Motor neuron (in vitro differentiated cells): ENCODE measurements at regions not wholly inside any gene's neighbourhood (a gene's known extent, or its start where the extent isn't known, plus 50 kb on each side); places are given as distances from the start of the nearest gene placed in this dataset.
A peak's percentile ranks its signal among the peaks of the same experiment; 100 is the strongest.

Experiments used
- ATAC-seq, 8 experiments: fragments of 200-7000 bp; cut with Tn5 transposase; replicated peaks in 6 of 8; 2 replicates each; pipeline ENCODE4 v1.8.0; 2021; ENCODE audit warnings: mild to moderate bottlenecking in 8 of 8, moderate library complexity in 8 of 8
- H3K27ac ChIP-seq, 2 donors: fragments of 250-450 bp; sonication (Bioruptor Pico); 2 replicates each; pipeline ENCODE4 v1.9.0; 2021; ENCODE audit warnings: antibody characterized with exemption in 2 of 2, mild to moderate bottlenecking in 2 of 2, moderate library complexity in 1 of 2
- H3K4me1 ChIP-seq, 2 donors: fragments of 250-450 bp; sonication (Bioruptor Pico); replicated peaks in 1 of 2; 2 replicates each; pipeline ENCODE4 v1.6.1; 2021; ENCODE audit warnings: antibody characterized with exemption in 2 of 2, mild to moderate bottlenecking in 2 of 2, moderate library complexity in 1 of 2
- H3K4me3 ChIP-seq, 5 donors: fragments of 250-450 bp; sonication (Bioruptor Pico); 2 replicates each; pipeline ENCODE4 v1.9.0; 2021; ENCODE audit warnings: antibody characterized with exemption in 5 of 5, mild to moderate bottlenecking in 5 of 5, moderate library complexity in 4 of 5
- WGBS, 10 experiments: fragments of 450-650 bp; shearing (Covaris generic); methylation state at CpG; one replicate each; pipeline ENCODE4 v1.0.0; 2022; 5-methylcytosine and 5-hydroxymethylcytosine counted together
- in situ Hi-C, 9 experiments: fragments of 400-800 bp; cut with MboI; loops; one replicate each; pipeline ENCODE4 v1.15.0; 2021; ENCODE audit warnings: low sequenced_read_pairs in 9 of 9, low pct_unique_long_range_greater_than_20kb in 2 of 9; ENCODE audit not compliant: unreplicated experiment in 9 of 9

DNA sequence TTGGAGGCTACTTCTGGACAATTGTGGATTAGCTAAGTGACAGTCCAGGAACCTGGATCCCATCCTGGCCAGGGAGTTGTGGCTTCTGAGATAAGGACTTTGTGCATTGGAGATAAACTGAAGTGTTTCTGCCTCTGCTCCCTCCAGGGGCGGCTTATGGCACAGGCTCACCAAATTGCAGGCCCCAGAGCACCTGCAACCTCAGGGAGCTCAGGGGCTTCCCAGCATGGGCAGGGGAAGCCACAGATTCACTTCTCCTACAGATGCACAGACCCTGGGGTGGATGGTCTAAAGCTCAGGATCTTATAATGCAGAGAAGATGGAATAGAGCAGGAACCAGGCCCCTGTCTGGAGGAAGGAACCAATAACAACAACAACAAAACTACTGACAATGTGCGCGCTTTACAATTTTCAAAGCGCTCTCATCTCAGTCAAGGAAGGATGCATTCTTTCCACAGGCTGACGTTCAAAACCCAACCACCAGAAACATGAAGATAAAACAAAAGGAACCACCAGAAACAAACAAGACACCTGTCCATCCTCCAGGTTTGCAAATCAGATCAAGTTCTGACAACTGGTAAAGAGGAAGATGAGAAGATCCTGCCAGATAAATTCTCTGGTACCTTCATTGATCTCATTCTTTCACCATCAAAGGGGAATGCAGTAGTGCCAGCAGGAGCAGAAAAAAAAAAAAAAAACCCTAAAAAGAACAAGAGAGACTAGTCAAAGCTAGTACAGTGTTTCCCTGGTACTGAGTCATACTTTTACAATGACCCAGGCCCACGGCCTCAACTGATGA is 121.0 kb upstream of the IRF2BP2 start:
- ATAC-seq = peak; percentile 44 to 84 (median 78)
- 42 to 96% (median 70%) methylated on average over 2 to 6 of the region's 6 CpGs for WGBS, 10 experiments
- no peak overlapping the region for H3K27ac ChIP-seq

DNA sequence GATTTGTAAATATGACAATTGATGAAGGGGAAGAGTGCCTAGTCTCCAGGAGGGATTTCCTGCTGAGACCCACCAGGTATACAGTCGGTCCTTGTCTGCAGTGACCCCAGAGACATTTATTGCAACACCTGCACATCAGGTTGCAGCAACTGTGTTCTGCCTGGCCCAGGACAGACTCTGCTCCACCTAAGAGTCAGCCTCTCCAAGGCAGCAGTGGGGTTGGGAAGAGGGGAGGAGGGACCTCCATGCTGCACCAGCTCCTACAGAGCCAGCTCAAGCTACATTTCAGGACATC is 120.4 kb upstream of the IRF2BP2 start:
- H3K4me1 ChIP-seq = peaks cover 40 to 49% of the 10 kb centered on the region in 2 donors
- no peak for ATAC-seq
- no peak overlapping the region for H3K27ac ChIP-seq
- H3K4me3 ChIP-seq = no peak overlapping the region
- in situ Hi-C loops = loop anchor here in 8 of 9 experiments (25.0 kb wide), 6 partner anchors 107 to 357 kb away; partner anchors contain the start of genes TARBP1 (in 3 of the 8) and IRF2BP2 (in 2 of the 8)
- WGBS, 10 experiments = 89 to 100% (median 92%) methylated on average over 1 of the region's 1 CpG; no CpG with 5 or more reads in 6 of the 10 experiments

More for the DNA sequence above, 121.0 kb upstream of the IRF2BP2 start:
- in situ Hi-C loops = loop anchor here in 8 of 9 experiments (25.0 kb wide), 6 partner anchors 106 to 356 kb away; partner anchors contain the start of genes TARBP1 (in 3 of the 8) and IRF2BP2 (in 2 of the 8)
- H3K4me1 ChIP-seq = peaks cover 34 to 49% of the 10 kb centered on the region in 2 donors
- H3K4me3 ChIP-seq = no peak overlapping the region

GRCh38 chr1:234729561-234730474 is 119.8 kb upstream of the IRF2BP2 start:
- no peak overlapping the region for H3K27ac ChIP-seq
- WGBS, 10 experiments = 58 to 100% (median 91%) methylated on average over 2 to 18 of the region's 18 CpGs
- in situ Hi-C loops = loop anchor here in 8 of 9 experiments (25.0 kb wide), 6 partner anchors 107 to 357 kb away; partner anchors contain the start of genes TARBP1 (in 3 of the 8) and IRF2BP2 (in 2 of the 8)
- H3K4me3 ChIP-seq = no peak overlapping the region
- H3K4me1 ChIP-seq = peaks cover 46 to 49% of the 10 kb centered on the region in 2 donors
- no peak for ATAC-seq

DNA sequence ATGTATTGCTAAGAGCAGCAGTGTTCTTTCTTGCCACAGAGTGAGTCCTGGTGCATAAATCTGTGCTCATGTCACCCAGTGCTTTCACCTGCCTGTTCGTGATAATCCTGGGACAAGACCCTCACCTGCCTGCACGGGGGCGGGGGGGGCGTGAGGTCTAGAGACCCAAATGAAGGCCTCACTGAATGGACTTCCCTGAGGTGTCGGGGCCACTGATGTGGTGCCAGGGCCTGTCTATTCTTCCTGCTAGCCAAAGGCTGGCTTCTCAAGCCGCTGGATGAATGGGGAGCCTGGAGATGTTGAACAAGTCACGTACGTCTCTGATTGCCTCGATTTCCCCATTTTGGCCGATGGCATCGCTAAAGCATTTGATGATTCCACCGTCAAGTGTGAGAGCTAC is 118.8 kb upstream of the IRF2BP2 start:
- 94 to 100% (median 100%) methylated on average over 1 to 12 of the region's 12 CpGs; no CpG with 5 or more reads in 3 of the 10 experiments for WGBS, 10 experiments
- no peak overlapping the region for H3K27ac ChIP-seq
- peaks cover 53 to 55% of the 10 kb centered on the region in 2 donors for H3K4me1 ChIP-seq
- ATAC-seq = no peak
- in situ Hi-C loops = loop anchor here in 8 of 9 experiments (25.0 kb wide), 6 partner anchors 109 to 359 kb away; partner anchors contain the start of genes TARBP1 (in 3 of the 8) and IRF2BP2 (in 2 of the 8)
- H3K4me3 ChIP-seq = no peak overlapping the region

GRCh38 chr1:234727018-234727940 is 117.3 kb upstream of the IRF2BP2 start:
- in situ Hi-C loops = loop anchor here in 8 of 9 experiments (25.0 kb wide), 6 partner anchors 110 to 360 kb away; partner anchors contain the start of genes TARBP1 (in 3 of the 8) and IRF2BP2 (in 2 of the 8)
- WGBS, 10 experiments = 20 to 100% (median 59%) methylated on average over 1 to 7 of the region's 8 CpGs; no CpG with 5 or more reads in 2 of the 10 experiments
- ATAC-seq = no peak
- H3K27ac ChIP-seq = peak overlapping the region; percentile 28 to 92
- peaks cover 68 to 69% of the 10 kb centered on the region in 2 donors for H3K4me1 ChIP-seq
- no peak overlapping the region for H3K4me3 ChIP-seq

GRCh38 chr1:234726359-234726943 is 116.5 kb upstream of the IRF2BP2 start:
- H3K4me1 ChIP-seq = peaks cover 73 to 76% of the 10 kb centered on the region in 2 donors
- 57 to 100% (median 82%) methylated on average over 1 to 9 of the region's 12 CpGs; no CpG with 5 or more reads in 3 of the 10 experiments for WGBS, 10 experiments
- ATAC-seq = no peak
- H3K4me3 ChIP-seq = no peak overlapping the region
- in situ Hi-C loops = loop anchor here in 8 of 9 experiments (25.0 kb wide), 6 partner anchors 111 to 361 kb away; partner anchors contain the start of genes TARBP1 (in 3 of the 8) and IRF2BP2 (in 2 of the 8)
- peak overlapping the region; percentile 92 to 95 for H3K27ac ChIP-seq

DNA sequence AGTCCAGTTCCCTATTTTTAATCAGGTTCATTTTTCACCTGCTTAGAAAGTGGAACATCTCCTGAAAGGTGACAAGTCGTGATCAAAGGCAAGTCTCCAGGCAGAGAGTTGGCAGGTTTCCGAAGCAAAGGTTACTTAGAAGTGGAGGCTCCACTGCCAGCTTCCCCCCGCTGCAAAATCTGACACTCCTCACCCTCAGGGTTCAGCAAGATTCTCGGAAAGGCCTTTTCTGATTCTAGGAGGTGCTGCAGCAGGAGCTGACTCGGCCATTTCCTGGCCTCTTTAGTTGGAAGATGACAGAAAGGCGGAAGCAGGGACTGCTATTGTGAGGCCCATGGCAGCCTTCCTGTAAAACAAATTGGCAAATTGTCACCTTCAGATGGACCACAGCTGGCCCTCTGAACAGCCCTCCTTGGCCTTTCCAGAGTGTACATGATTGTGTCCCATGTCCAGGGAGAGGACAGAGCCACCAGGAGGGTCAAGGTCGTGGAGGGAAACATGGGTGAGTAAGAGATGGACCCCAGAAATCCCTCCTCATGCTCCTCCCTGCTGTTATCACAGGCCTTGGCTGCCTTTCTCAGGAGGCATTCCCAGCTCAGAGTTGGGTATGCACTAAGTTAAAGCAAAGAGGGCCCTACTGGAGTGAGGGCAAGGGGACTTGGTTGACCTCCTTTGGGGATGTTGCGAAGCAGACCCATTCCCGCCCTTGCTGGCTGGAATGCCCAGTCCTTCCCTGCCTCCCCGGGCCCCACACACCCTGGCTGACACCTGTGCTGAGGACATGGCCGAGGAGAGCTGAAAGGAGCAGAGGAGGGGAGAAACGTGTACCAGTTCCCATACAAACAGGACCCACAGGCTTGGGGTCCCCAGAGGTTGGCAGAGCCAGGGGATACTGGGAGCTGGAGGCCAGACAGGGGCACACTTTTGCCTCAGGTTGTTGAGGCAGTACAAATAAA is 115.5 kb upstream of the IRF2BP2 start:
- 50 to 83% (median 78%) methylated on average over 1 to 11 of the region's 12 CpGs; no CpG with 5 or more reads in 1 of the 10 experiments for WGBS, 10 experiments
- Histone ChIP-seq H3K4me3 (no peak overlapping the region), H3K4me1 (peaks cover 74 to 75% of the 10 kb centered on the region in 2 donors), H3K27ac (peak overlapping the region; percentile 92 to 95)
- in situ Hi-C loops = loop anchor here in 8 of 9 experiments (25.0 kb wide), 6 partner anchors 112 to 362 kb away; partner anchors contain the start of genes TARBP1 (in 3 of the 8) and IRF2BP2 (in 2 of the 8)
- no peak for ATAC-seq

GRCh38 chr1:234724516-234725176 is 114.7 kb upstream of the IRF2BP2 start:
- WGBS, 10 experiments = 0 to 31% (median 5%) methylated on average over 2 to 13 of the region's 16 CpGs; no CpG with 5 or more reads in 1 of the 10 experiments
- peak; percentile 44 to 69 (median 59) for ATAC-seq
- Histone ChIP-seq H3K4me1 (peaks cover 75 to 76% of the 10 kb centered on the region in 2 donors), H3K27ac (peak overlapping the region; percentile 92 to 95), H3K4me3 (peak overlapping the region in 3 of 5 donors; percentile 0 to 7 (median 6))
- in situ Hi-C loops = loop anchor here (25.0 kb wide), 6 partner anchors 112 to 363 kb away; partner anchors contain the start of genes IRF2BP2 (in 4 of the 9) and TARBP1 (in 3 of the 9)

DNA sequence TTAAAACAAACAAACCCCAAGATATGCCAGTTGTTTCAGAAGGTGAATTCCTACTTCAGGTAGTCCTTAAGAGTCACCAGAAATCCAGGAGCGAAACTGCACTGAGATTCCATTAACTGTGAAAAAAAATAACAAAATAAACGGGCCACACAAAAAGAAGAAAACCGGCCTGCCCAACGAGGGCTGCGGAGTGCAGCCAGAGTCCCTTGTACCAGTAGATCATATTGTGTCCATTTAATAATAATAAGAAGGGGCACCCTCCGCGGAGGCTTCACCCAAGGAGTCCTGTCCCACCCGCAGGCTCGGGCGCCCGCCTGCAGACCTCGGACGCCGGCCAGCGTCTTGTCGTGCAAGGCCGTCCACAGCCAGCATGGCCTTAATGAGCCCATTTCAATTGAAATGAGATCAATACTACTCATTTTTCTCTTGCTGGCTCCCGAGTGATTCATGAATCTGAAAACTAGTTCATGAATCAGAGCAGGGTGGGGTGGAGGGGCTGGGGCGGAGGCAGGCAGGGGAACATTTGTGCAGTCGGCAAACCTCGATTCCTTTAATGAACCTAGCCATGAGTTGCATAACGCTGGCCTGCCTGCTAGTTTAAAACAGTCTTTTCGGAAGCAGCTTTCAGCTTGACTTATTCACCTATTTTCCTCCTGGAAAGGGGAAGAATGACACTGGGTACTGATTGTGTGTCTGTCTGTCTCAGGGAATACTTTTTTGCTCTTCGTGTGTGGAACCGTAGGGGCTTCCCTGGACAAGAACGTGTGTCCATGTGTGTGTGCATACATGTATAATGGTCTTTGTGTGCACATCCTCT is 113.1 kb upstream of the IRF2BP2 start:
- Histone ChIP-seq H3K4me1 (peaks cover 88 to 90% of the 10 kb centered on the region in 2 donors), H3K27ac (peak overlapping the region; percentile 92 to 95), H3K4me3 (peak overlapping the region in 3 of 5 donors; percentile 2 to 15 (median 4))
- 0 to 77% (median 60%) methylated on average over 3 to 18 of the region's 26 CpGs; no CpG with 5 or more reads in 2 of the 10 experiments for WGBS, 10 experiments
- peak; percentile 10 to 46 (median 36) for ATAC-seq
- in situ Hi-C loops = loop anchor here in 2 of 9 experiments (25.0 kb wide), 2 partner anchors 111 to 364 kb away; partner anchors contain the start of gene IRF2BP2 (in 2 of the 2)
